Osteocyte (in vitro differentiated cells): ENCODE measurements at regions not wholly inside any gene's neighbourhood (a gene's known extent, or its start where the extent isn't known, plus 50 kb on each side); places are given as distances from the start of the nearest gene placed in this dataset.

Experiments
- DNase-seq: peaks from one replicate; pipeline ENCODE4 v3.0.0; 2021; ENCODE audit warnings: mixed read lengths; ENCODE audit not compliant: unreplicated experiment; ENCODE audit errors: extremely low spot score
- H3K27ac Mint-ChIP-seq: one replicate; pipeline ENCODE4 v1.8.0; 2021; ENCODE audit warnings: mild to moderate bottlenecking, mixed read lengths; ENCODE audit not compliant: unreplicated experiment
- H3K27me3 Mint-ChIP-seq: one replicate; pipeline ENCODE4 v1.8.0; 2021; ENCODE audit warnings: mixed read lengths; ENCODE audit not compliant: unreplicated experiment
- H3K36me3 Mint-ChIP-seq: one replicate; pipeline ENCODE4 v1.8.0; 2021; ENCODE audit warnings: mixed read lengths; ENCODE audit not compliant: unreplicated experiment
- H3K4me1 Mint-ChIP-seq: one replicate; pipeline ENCODE4 v1.8.0; 2021; ENCODE audit warnings: mixed read lengths; ENCODE audit not compliant: unreplicated experiment
- H3K4me3 Mint-ChIP-seq: one replicate; pipeline ENCODE4 v1.8.0; 2021; ENCODE audit warnings: mild to moderate bottlenecking, moderate library complexity, mixed read lengths; ENCODE audit not compliant: unreplicated experiment
- H3K9me3 Mint-ChIP-seq: one replicate; pipeline ENCODE4 v1.8.0; 2021; ENCODE audit warnings: mixed read lengths; ENCODE audit not compliant: unreplicated experiment
- CTCF ChIP-seq: fragments of 200-600 bp; sonication (generic); IDR thresholded peaks from 2 replicates; pipeline ENCODE4 v1.5.0; 2021; ENCODE audit warnings: antibody characterized with exemption, mild to moderate bottlenecking, moderate library complexity

GRCh38 chr2:22932288-22932687 is 452.7 kb upstream of the KLHL29 start:
- no peak for TF ChIP-seq CTCF
- Mint-ChIP-seq H3K9me3 (peaks cover 11% of the 10 kb centered on the region), H3K4me3 (no peak overlapping the region), H3K27ac (no peak overlapping the region), H3K27me3 (no peaks in the 10 kb centered on the region), H3K36me3 (no peaks in the 10 kb centered on the region), H3K4me1 (no peaks in the 10 kb centered on the region)
- DNase-seq: no peak

- no peak for DNase-seq
- Mint-ChIP-seq H3K27ac (no peak overlapping the region), H3K4me3 (no peak overlapping the region), H3K27me3 (no peaks in the 10 kb centered on the region), H3K4me1 (no peaks in the 10 kb centered on the region), H3K9me3 (peaks cover 11% of the 10 kb centered on the region), H3K36me3 (no peaks in the 10 kb centered on the region)
- TF ChIP-seq CTCF: no peak
These were observed 450.2 kb upstream of the KLHL29 start for GRCh38 chr2:22934747-22935146.

- DNase-seq: no peak
- no peaks in the 10 kb centered on the region for H3K27me3 Mint-ChIP-seq
- H3K9me3 Mint-ChIP-seq: peaks cover 9% of the 10 kb centered on the region
- no peaks in the 10 kb centered on the region for H3K36me3 Mint-ChIP-seq
- H3K4me1 Mint-ChIP-seq: no peaks in the 10 kb centered on the region
- H3K27ac Mint-ChIP-seq: no peak overlapping the region
- TF ChIP-seq CTCF: no peak
- no peak overlapping the region for H3K4me3 Mint-ChIP-seq
These were observed 442.5 kb upstream of the KLHL29 start for GRCh38 chr2:22942441-22942840.

DNA sequence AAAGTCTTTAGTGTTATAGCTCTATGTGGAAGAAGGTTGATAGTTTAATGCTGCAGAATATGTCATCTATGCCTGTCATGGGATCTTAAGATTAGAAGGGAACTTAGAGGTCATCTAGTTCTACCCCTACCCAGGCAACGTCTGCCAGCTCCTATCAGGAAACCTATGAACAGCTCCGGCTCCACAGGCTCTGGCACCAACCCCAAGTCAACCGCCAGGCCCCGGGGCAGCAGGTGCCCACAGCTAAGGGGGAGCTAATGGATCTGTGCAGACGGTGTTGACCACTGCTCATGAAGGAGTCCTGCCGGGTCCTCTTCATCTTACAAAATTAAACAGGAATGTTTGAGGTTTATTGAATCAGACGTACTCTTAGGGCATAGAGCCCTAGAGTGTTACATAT is 440.8 kb upstream of the KLHL29 start:
- Mint-ChIP-seq H3K27me3 (no peaks in the 10 kb centered on the region), H3K27ac (no peak overlapping the region), H3K36me3 (no peaks in the 10 kb centered on the region), H3K4me3 (no peak overlapping the region), H3K4me1 (no peaks in the 10 kb centered on the region), H3K9me3 (peaks cover 18% of the 10 kb centered on the region)
- no peak for DNase-seq
- TF ChIP-seq CTCF: no peak

- Mint-ChIP-seq H3K27me3 (no peaks in the 10 kb centered on the region), H3K9me3 (peaks cover 18% of the 10 kb centered on the region), H3K4me1 (no peaks in the 10 kb centered on the region), H3K4me3 (no peak overlapping the region), H3K27ac (no peak overlapping the region), H3K36me3 (no peaks in the 10 kb centered on the region)
- no peak for TF ChIP-seq CTCF
- no peak for DNase-seq
These were observed 438.4 kb upstream of the KLHL29 start for GRCh38 chr2:22946553-22946952.
